NCI-H2227 (cell line): ENCODE measurements at regions not wholly inside any gene's neighbourhood (a gene's known extent, or its start where the extent isn't known, plus 50 kb on each side); places are given as distances from the start of the nearest gene placed in this dataset.

Experiments
- DNase-seq: peaks from one replicate; lab custom pipeline; 2025; ENCODE audit not compliant: unreplicated experiment; lab: John Stamatoyannopoulos, UW

DNA sequence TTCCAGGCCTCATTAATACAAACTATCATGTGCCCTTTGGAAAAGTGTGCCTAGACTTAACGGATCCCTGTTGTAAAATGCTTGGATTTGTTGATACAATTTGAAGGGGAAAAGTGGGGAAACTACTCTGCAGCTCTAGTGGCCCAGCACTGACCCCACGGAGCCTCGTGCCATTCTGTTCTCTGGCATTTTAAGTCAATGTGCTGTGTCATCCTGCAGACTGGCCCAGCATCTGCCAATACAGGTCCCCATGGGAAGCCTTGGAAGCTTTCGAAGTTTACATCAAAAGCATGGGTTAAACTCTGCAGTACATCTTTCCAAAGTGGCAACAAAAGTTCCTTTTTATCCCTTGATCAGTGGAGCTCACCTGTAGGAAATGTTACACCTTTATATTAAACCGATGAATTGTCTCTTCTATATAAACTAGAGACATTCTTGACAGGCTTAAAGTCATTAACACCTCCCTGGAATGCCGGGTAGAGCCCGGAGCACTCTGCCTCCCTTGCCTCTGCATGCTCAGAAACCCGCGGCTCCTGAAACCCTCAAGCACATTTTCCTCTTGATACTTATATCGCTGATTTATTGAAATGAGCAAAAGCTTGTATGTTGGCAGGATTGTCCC, 596.0 kb upstream of the ADAMTS16 start:
- no peak for DNase-seq

DNA sequence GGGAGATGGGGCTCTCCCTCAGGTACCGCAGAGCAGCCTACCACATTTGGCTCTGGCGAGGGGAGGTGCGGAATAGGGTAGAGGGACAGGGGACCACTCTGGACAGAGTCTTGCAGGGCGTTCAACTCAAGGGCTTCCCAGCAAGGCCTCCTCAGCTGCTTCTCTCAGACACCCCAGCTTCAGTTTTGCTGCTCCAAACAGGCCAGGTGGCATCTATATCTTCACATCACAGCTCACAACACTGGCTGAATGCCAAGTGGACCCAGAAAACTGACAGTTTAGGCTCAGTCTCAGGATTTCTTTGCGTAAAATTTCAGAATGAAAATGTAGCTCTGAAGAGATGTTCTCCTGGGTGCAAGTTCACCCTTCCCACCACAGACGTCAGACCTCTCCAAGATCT, 592.6 kb upstream of the ADAMTS16 start:
- DNase-seq = no peak

DNA sequence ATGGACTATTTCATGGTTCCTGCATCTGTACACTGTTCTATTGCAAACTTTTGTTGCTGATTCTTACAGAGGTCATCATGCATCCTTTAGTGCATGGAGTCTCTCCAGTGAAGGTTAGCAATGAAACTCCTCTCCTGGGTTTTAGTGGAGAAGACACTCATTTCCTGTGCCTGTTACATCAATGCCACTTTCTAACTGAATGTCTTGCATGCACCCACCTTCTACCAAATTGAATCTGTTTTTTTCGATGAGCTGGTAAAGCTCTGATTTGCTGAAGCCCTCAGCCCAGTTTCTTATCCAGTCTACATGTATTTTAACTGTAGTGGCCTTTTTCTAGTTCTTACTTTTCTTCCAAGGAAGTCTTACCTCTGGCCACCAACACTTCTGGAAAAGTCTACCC, 591.8 kb upstream of the ADAMTS16 start:
- no peak for DNase-seq

DNA sequence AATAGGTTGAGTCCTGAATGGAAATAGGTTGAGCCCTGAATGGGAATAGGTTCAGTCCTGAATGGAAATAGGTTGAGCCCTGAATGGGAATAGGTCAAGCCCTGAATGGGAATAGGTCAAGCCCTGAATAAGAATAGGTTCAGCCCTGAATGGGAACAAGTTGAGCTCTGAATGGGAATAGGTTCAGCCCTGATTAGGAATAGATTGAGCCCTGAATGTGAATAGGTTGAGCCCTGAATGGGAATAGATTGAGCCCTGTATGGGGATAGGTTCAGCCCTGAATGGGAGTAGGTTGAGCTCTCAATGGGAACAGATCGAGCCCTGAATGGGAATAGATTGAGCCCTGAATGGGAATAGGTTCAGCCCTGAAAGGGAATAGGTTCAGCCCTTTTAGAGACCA, 590.8 kb upstream of the ADAMTS16 start:
- DNase-seq = no peak

DNA sequence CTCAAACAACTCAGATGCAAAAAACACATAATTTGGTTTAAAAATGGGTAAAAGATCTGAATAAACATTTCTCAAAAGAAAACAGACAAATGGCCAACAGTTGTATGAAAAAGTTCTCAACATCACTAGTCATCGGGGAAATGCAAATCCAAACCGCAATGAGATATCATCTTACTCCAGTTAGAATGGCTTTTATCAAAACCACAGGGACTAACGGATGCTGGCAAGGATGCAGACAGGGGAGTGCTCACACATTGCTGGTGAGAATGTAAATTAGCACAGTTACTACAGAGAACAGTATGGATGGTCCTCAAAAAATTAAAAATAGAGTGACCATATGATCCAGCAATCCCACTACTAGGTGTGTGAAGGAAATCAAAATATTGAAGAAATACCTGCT, 589.1 kb upstream of the ADAMTS16 start:
- DNase-seq = no peak

DNA sequence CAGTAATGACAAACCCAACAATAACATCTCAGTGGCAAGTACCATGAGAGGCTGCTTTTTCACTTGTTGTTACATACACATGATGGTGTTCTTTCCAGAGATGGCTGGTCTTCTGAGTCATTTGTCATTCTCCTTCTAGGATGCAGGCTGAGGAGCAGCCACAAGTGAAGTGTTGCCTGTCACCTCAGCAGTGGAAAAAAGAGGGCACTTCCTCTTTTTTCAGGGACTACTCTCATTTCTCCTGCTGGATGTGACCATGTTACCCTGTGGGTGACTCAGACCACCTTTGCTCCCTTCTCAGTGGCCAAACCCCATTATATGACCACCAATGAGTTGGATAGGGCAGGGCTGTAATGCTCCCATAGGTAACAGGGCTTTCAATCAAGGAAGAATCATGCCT, 587.0 kb upstream of the ADAMTS16 start:
- DNase-seq = no peak

DNA sequence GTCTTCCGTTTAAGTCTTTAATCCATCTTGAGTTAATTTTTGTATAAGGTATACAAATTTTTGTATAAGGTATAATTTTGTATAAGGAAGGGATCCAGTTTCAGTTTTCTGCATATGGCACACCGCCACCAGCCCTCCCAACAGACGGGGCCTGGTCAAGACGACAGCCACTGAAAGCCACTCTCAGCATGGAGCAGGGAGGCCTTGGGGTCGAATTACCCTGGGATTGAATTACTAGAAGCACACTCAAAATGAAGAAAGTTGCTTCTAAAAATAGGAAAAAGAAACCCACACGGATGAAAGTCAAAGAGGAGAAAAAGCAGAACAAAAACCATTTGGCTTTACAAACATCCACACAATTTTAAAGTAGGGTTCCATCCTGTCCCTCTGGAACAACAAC, 586.2 kb upstream of the ADAMTS16 start:
- no peak for DNase-seq

DNA sequence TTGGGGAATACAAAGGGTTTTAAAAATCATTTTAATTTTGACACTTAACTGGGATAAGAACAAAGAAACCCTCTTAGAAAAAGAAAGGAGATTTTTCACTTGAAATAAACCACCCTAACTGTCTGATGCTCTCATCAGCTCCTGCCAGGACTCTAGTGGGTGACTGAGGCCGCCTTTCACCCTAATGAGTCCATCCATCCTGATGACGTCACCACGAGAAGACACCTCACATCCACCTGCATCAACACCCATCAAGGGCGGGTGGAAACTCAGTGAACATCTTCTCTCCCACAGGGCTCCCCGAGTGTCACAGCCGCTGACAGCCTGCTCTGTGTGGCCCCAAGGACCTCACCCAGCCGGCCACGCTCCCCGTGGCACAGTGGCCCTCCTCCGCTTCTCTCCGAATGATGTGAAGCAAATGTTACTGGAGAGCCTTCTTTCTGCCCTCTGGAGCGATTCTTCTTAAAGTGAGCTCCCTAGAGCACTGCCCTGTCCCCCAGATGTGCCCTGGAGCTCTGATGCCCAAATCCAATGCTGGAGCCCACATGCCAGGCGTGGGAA, 584.3 kb upstream of the ADAMTS16 start:
- DNase-seq = no peak

DNA sequence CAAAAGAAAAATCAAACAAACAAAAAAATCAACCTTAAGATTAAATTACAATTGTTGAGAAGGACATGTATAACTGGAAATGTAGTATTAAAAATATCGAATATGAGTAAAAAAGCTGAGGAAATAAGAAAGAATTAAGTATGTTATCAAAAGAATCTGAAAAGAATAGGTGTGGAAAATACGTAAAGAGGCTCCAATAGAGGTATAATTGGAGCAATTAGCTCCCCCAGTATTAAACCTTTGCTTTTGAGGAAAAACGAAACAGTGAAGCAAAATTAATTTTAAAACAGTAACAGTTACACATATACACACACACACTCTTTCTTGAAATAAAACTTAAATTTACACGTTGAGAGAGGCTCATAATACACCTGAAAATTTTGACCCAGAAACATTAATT, 578.7 kb upstream of the ADAMTS16 start:
- DNase-seq = no peak

DNA sequence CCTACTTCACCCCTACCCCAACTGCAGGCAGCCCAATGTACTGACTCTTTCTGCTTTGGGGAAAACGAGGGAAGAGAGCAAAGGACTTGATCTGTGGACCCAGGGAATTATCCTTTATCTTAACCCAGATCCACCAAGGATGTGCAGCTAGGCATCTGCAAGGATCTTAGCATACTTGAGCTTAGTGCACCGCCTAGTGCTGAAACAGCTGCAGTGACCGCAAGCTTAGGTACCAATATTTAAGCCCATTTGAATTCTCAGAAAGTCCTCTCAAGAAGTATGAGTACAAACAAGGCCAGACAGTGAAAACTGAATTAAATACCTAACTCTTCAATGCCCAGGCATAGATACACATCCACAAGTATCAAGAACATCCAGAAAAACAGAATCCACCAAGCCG, 576.7 kb upstream of the ADAMTS16 start:
- peak; percentile 12 for DNase-seq

DNA sequence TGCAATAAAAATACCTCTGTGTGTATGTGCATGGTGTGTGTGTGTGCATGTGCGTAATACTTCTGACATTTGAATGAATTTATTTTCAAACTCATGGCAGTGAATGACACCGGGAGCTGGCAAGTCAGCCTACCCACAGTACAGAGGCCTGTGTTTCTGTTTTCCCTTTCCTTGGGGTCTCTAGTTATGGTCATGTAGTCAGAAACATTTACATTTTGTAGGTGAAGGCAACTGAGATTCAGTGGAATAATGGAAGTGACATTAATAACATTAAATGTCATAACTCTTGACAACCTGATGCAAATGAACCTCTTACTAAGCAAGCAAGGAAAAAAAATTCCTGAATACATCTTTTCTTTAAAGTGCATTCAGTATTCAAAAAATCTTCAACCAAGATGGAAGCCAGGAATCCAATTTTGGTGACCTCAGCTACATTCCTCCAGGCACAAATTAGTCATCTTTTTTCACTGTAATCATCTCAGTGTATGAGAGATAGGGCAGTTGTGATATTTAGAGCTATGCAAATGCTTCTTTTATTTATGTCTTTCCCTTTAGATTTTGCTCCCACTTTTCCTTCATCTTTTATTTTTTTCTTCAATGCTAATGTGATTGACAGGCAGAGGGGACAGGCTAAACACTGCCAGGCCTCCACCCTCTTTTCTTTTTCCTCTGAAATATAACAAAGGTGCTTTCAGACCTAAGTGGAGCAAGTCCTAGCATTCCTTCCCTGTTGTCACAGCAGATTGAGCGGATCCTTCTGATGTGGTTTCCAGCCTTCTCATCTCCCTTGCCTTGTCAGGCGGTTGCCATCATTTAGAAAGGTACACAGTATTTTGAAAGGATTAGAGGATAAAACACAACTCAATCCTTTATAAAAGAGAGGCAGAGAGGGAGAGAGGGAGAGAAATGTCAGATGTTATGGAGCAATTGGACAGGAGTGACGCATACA, 569.8 kb upstream of the ADAMTS16 start:
- no peak for DNase-seq

DNA sequence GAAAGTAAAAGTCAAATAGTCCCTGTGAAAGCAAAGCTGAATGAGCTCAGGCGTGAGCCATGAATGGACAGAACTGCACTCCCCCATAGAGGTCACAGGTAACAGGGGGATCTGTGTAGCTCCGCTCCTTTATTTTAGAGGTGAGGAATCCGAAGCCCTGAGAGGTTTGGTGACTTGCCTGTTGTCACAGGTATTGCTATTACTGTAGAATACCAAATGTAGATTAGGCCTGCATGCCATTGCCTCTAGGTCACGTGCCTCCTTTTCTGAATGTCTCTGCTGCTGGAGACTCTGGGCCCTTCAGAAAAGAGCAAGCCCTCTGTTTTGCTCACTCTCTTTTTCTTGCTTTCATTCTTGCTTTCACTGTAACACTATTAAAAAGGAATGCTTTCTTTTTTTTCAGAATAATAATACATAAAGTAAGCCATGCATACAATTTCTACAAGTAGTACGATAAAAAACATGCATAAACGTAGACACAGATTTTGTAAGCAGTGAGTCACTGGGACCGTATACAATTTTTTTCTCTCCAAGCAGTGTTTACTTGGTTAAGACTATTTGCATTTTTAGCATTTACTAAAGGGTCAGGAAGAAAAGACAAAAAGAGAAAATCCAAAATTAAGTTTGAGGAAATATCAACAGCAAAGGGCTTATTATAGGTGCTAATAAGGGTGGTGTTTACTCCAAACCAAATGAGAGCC, 568.7 kb upstream of the ADAMTS16 start:
- DNase-seq = no peak

DNA sequence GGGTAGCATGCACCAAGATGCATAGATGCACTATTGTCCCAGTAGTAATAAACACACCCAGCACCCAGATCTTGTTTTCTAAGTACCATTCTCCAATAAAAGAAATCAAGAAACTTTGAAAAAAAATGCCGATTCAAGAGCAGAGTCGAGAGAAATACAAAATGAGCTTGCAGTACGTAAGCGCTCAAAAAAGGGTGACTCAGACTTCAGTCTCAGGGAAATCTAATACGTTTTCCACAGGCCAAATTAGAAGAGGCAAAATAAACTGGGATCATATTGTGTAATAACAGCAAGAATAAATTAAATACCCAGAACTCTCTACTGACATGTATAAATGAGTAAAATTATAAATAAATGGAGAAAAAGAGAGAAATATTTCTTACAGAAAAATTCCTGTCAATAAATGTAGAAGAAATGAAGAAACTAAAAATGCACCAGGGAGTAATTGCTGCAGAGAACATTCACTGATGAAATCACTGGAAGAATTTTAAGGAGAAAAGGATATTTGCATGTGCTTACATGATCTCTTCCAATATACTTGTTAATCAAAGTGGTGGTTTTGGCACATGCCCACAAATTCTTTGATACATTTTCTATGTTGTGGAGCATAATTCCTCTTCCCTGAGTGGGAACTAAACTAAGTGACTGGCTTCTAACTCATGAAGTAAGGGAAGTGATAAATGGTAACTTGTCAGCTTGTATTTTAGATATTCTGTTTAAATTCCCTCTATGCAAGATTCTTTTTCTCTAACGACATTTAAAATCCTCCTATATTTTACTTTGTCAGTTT, 567.6 kb upstream of the ADAMTS16 start:
- no peak for DNase-seq

DNA sequence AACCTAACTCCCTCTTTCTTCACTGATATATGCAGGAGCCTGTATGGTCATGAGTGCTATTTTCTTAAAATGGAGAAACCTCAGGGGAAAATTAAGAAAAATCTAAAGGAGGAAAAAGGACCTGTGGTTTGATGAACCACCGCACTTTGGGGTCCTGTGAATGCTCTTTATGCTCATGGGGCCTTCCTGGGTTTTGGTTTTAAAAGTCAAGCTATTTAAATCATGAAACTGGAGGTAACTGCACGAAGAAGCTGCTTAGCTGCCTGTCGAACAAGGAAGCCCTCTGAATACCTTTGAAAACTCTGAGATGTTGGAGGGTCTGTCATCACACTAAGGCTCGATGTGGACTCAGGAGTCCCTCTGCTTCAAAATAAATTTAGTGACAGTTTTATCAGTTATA, 564.5 kb upstream of the ADAMTS16 start:
- DNase-seq = no peak

DNA sequence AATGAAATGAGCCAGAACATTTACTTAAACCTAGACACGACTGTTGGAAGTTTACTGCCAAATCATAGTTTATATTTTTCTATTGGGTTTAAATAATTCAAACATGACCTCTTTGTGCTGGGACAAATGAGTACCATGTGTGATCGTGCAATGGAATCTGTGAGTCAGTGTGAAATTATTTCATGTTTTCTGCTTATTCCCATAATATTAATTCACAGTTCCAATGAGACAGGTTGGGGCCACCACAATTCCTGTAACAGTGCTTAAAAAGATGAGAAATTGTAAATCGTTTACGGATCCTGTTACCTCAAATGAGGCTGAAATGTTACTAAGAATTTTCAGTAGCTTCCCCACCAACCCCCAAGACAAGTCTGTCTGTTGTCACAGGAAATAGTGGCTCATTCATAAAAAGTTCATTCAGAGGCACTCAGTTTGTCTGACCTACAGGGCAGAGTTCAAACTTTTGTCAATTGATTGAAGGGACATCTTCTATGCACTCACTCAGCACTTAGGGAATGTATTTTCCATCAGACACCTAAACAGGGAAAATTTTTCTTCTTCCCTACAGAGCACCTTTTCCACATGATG, 563.9 kb upstream of the ADAMTS16 start:
- no peak for DNase-seq

DNA sequence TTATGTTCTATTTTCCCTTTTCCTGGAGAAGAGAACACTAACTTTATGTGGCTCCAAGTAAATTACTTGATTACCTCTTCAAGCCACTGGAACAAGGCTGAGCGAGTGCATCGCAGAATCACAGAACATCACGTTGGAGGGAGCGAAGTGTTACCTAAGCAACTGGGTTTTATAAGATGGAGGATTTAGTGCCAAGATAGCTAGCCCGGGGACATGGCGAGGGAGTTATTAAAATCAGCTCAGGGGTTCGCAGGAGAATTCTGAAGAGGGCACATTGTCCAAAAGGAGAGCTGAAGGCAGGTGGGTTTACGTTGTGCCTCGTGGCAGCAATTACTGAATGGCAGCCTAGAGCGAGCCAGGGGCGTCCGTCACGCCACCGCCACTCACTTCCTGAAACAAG, 563.2 kb upstream of the ADAMTS16 start:
- no peak for DNase-seq

DNA sequence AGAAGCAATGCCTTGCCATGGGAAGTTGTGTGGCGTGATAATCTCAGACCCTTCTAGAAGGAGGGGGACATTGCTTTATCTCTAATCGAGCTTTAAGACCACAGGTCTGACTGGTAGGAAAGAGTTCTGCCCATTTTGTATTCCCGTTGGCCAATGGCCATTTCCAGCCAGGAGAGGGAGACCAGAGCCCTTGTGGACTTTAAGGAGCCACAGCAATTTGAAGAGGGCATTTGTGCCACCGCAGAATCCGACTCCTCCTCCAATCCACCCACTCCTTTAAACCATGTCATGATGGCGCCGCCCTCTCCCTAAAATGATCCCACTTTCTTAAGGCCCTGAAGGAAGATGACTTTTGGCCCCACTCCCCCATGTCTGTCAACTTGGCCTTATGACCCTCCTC, 560.5 kb upstream of the ADAMTS16 start:
- no peak for DNase-seq

DNA sequence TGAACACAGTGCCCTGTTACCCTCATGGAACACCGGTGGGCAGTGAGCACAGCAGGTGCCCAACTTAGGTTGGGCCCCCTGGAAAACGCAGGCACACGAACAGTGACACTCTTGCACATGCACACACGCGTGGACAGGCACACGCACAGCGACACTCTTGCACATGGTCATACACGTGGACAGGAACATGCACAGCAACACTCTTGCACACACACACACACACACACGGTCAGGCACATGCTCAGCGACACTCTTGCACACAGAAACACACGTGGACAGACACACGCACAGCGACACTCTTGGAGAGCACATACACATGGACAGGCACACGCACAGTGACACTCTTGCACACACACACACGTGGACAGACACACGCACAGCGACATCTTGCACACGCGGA, 559.4 kb upstream of the ADAMTS16 start:
- DNase-seq = no peak

DNA sequence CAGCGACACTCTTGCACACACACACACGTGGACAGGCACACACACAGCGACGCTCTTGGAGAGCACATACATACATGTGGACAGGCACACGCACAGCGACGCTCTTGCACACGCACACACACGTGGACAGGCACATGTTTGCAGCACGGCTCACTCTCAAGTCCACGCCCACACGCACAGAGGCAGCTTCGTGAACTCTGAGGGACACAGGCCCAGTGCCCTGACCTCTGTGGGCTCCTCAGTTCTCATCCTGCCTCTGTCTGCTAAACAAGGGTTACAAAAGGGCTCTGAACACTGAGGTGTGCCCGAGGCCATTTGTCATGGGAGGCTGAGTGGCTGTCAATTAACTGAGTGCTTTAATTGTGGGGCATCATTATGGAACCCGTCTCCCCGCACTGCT, 558.8 kb upstream of the ADAMTS16 start:
- DNase-seq = no peak

DNA sequence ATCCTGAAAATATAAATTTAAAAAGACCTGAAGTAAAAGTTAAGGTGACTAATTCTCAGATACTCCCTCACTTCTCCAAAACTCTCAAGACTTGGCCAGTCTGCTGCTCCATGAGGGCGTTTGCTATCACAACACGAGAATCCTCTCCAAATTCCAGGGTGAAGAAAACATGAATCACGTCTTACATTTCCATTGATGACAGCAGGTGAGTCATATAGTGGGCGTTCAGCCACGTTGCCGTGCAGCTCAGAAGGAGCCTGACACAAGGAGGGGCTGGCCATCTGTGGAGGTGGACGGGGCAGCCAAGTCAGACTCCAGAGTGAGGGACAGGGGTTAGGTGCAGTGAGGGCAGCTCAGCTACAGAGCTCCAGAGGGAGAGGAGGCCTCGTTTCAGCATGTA, 555.1 kb upstream of the ADAMTS16 start:
- DNase-seq = no peak

DNA sequence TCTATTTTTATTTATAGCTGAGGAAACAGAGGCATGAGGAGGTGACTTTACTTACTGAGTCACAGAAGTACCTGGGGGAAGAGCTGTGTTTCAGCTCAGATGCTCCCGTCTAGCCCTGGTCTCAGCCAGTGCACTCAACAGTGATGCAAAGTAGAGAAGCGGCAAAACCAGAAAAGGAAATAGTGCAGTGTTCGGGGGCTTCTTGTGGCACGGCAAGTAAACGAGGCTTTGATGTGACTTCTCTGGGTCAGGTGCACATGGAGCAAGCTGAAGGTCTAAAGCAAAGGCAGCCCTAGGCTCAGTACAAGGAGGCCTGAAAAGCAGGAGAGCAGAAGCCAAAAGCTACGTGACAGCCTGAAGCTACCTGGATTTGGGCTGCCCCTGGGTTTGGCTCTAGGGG, 526.7 kb upstream of the ADAMTS16 start:
- DNase-seq = no peak
